NCI-H748 treated with DMSO at 0.1 percent for 48 hours (cell line): ENCODE measurements at regions not wholly inside any gene's neighbourhood (a gene's known extent, or its start where the extent isn't known, plus 50 kb on each side); places are given as distances from the start of the nearest gene placed in this dataset.
A peak's percentile ranks its signal among the peaks of the same experiment; 100 is the strongest.
"Not testable (repeated sequence)": the region's sequence is repeated elsewhere in the genome, so short reads cannot be mapped to it uniquely, and the experiment has no call there.

ENCODE experiments used
- DNase-seq: peaks from one replicate; lab custom pipeline; 2025; lab: John Stamatoyannopoulos, UW

DNA sequence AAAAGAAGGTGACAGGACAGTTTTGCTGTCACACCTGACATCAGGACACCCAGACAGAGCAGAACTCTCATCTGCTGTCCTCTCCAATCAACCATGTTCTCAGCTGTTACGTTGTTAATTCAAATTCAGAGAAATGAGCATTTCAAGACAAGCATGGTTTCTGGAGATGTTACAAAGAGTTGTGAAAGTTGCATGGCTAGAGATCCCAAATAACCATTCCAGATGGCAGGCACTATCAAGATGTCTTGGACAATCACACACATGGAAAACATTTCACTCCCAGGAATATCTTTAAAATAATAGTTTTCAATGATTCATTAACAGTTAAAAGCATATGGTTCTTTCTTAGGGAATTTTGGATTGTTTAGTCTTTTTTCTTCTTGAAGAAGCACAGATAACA, 533.1 kb downstream of the AGTPBP1 start:
- DNase-seq, result no peak

GRCh38 chr9:85204176-85204575, 534.6 kb downstream of the NTRK2 start:
- no peak for DNase-seq

GRCh38 chr9:85202596-85202995, 533.1 kb downstream of the NTRK2 start:
- DNase-seq, result no peak

DNA sequence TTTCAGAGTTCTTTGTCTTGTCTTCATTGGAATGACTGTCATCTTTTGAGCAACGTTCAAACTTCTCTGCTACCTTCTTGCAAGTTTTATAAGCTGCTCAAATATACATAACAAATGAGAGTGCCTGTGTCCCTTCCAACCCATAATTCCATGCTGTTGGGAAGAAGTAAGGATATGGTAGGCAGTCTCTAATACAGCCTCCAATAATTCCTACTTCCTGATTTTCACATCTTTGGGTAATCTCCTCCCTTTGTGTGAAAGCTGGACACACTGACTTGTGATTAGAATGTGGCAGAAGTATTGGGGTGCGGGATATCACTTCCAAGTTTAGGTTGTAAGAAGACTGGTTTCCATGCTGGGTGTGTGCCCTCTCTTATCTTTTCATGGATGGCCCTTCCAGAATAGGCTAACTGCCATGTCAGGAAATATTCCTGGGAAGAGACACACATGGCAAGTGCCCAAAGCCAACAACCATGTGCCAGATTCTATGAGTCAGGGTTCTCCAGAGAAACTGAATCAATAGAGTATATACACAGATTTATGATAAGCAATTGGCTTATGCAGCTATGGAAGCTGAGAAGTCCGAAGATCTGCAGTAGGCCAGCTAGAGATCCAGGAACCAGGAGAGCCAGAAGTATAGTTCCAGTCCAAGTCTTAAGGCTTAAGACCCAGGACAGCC, 531.3 kb downstream of the NTRK2 start:
- DNase-seq, result no peak

DNA sequence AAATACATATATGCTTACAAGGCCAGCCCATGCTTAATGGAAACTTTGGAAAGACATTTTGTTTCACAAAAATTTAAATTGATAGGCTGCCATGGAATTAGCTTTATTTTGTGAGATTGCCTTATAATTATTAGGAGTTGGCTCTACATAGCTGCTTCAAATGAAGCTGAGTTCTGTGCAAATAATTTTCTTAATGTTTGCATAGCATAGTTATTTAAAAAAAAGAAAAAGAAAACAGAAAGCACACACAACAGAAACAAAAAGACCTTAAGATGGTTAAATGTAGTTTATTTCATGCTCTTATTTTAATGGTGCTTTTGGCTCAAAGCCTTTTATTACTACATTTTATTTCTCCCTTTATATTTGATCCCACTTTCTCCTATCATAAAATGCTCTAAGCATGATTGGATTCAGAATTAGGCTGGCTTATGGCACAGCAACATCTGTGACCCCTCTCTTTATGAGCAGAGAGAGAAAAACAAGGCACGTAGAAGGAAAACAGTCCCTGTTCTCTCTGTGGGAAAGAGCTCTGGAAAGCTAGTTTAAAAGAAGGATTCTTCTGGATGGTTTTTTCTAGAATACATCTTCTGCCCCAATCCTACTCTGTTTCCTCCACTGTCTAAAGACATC, 530.5 kb downstream of the NTRK2 start:
- DNase-seq, result no peak

GRCh38 chr9:85192750-85193149, 523.2 kb downstream of the NTRK2 start:
- DNase-seq, result no peak

DNA sequence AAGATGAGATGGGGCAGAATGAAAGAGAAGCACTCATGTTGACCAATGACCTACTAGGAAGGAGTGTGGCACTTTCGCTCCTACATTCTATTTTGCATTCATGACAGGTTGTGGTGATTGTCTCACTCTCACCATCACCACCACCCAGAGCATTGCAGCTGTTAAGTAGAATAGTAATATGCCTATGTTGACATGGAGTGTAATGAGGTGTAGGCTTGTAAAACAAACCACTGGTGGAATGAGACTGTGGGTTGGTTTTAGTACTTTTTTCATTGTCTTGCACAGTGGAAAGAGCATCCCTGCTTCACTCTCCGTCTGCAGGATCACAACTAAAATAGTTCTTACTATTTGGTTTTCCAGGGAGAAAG, 516.7 kb downstream of the NTRK2 start:
- DNase-seq, result no peak

DNA sequence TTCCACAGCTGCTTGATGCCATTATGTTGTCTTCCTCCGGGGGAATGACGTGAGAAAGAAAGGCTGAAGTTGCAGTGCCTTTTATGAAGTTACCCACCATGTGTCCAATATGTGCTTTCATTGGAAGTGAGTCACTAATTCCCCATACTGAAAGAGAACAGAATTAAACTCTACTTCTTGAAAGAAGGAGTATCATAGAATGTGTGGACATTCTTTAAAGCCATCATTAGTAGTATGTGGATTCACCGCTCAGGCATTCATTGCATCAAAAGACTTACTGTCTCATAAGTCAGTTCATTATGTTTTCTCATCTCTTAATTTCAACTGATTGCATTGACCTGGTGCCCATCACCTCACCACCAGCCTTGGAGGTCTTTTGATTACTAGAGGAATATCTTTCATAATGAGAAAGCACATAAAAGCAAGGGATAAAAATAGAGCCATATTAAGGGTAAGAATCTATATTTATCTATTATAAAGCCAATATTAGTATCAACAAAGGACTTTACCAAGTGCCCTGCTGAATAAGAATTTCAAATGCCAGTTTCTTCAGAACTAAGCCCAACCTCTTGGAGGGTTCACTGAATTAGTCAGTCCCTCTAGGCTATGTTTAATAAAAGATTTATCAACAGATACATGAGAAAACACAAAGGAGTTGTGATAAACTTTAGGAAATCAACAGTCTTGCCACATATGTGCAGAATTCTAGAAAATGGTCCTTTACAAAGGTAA, 516.1 kb downstream of the NTRK2 start:
- DNase-seq, result no peak

GRCh38 chr9:85182383-85182782, 512.9 kb downstream of the NTRK2 start:
- DNase-seq, result no peak

DNA sequence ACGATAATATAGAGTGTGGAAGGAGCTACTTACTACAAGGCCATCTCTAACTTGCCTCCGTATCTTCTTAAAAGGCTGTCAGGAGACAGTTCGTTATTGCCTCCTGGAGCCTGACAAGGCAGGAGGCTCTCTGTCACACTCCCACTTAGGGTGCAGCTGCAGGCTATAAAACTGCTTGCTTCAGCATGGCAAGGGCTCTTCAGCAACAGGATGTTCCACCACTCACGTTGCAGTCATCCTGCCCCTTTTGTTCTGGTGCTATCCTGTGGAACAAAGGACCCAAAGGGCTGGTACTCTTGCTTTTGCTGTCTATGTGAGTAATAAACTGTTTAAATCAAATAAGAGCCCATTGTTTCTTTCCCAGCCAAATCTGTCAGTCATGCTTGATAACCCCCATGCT, 508.9 kb downstream of the NTRK2 start:
- peak; percentile 89 for DNase-seq

GRCh38 chr9:85173967-85174366, 504.4 kb downstream of the NTRK2 start:
- DNase-seq, result no peak

- DNase-seq, result no peak
These were observed 502.8 kb downstream of the NTRK2 start for GRCh38 chr9:85172001-85172978.

DNA sequence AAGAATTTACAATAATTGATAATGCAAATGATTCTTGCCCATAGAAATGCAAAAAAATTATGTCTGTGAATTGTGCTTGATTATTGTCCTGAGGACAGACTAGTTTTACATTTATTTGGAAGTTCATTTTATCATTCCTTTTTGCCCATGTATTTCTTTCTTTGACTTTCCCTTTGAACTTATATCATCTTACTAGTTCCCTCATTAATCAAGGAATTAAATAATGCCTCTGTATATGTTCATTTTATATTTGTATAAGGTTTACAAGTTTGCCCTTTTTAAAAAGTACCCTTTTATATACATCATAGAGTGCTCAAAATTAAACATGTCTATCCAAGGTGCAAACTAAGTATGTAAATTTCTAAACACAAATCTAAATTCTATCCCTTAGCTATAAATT, 501.6 kb downstream of the NTRK2 start:
- DNase-seq, result no peak

DNA sequence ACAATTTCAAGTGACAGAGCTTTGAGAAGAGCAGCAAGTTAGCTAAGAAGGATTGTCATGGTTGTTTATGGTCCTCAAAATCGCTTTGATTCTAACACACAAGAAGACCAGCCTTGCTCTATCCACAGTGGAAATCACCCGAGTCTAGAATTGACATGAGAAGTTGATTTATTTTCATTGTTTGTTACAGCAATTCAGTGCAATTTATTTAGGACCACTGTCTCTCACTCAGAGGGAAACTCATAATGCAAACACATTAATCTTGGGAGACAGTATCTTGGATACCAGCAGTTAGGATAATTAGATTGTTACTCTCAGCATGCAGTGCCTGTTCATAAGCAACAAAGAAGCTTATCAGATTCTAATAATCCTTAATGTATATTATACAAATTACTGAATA, 498.9 kb downstream of the NTRK2 start:
- DNase-seq, result no peak

DNA sequence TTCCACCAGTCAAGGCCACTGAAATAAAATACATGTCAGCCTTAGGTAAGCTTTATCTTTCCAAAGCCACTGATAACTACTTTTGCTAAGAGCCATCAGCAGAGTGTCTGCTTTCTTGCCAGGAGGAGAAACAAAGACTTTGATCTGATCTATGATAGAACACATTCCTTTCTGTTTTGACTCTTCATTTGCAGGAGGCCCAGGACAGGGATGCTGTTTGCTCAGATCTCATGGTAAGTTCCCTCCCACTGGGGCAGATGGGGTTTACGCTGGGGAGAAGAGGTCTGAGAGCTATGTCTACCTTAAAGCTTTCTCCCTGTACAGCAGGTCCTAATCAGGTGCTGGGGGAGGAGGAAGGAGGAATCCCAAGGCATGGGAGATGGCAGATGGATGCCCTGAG, 497.6 kb downstream of the NTRK2 start:
- DNase-seq, result no peak

- no peak for DNase-seq
These were observed 494.3 kb downstream of the NTRK2 start for GRCh38 chr9:85163825-85164224.

GRCh38 chr9:85163415-85163814, 493.9 kb downstream of the NTRK2 start:
- DNase-seq, result no peak

GRCh38 chr9:85162822-85163221, 493.3 kb downstream of the NTRK2 start:
- no peak for DNase-seq

DNA sequence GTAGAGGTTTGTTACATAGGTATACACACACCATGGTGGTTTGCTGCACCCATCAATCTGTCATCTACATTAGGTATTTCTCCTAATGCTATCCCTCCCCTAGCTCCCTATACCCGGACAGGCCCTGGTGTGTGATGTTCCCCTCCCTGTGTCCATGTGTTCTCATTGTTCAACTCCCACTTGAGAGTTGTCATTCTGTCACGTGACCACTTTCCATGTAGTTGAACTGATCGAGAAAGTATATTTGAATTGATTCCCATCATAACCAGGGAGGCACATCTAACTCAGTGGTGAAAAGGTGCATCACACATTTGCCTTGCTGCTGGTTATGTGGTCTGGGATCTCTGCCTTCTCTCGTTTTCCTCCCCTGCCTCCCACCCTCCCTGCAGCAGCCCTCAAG, 491.4 kb downstream of the NTRK2 start:
- not testable (repeated sequence) for DNase-seq

GRCh38 chr9:85158512-85158911, 489.0 kb downstream of the NTRK2 start:
- DNase-seq, result peak; percentile 18

GRCh38 chr9:85157772-85158171, 488.2 kb downstream of the NTRK2 start:
- no peak for DNase-seq

DNA sequence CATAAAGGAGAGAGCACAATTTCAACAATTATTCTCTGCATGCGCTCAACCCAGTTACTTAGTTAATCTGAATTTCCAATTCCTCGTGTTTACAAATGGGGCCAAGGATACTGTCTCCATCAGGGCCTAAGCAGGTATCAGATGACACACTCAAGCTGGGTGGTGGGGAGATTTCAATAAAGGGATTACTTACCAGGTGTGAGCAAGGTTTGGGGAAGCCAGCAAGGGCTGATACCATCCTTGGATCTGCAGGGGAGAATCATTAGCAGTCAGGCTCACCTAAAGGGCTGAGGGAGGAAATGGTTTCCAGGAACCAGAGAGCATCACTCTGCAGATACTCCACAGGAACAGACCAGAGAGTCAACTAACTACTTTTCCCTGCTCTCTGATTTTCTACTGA, 487.1 kb downstream of the NTRK2 start:
- no peak for DNase-seq
